Fibroblast of skin of back (primary cell): ENCODE measurements at regions not wholly inside any gene's neighbourhood (a gene's known extent, or its start where the extent isn't known, plus 50 kb on each side); places are given as distances from the start of the nearest gene placed in this dataset.
A peak's percentile ranks its signal among the peaks of the same experiment; 100 is the strongest.

Experiments used
- DNase-seq: peaks from one replicate; pipeline ENCODE4 v3.0.0-alpha.2; 2013

DNA sequence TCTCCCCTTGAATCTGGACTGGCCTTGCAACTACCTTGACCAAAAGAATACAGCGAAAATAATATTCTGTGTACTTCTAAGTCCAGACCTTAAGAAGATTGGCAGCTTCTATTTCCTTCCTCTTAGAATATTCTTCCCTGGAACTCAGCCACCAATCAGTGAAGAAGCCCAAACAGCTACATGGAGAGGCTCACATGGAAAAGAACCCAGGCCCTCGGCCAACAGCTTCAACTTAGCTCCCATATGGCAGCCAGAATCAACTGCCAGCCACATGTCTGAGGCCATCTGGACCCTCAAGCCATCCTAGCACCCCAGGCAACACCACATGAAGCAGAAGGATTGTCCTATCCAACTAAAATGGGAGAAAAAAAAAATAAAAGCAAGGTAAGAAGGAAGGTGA lies 178.8 kb downstream of the IBTK start:
- DNase-seq = no peak

- DNase-seq = no peak
Measured at GRCh38 chr6:82066991-82067411, 180.5 kb downstream of the IBTK start.

DNA sequence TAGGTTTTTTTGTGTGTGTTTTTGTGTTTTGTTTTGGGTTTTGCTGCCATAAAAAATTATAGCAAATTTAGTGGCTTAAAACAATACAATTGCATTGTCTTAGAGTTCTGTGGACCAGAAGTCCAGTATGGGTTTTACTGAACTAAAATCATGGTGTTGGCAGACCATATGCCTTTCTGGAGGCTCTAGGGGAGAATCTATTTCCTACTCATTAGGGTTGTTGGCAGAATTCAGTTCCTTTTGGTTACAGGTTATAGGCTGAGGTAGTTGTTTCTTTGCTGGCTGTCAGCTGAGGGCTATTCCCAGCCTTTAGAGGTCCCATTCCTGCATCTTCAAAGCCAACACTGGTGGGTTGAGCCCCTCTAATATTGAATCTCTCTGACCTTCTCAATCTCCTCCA lies 181.3 kb downstream of the IBTK start:
- no peak for DNase-seq

DNA sequence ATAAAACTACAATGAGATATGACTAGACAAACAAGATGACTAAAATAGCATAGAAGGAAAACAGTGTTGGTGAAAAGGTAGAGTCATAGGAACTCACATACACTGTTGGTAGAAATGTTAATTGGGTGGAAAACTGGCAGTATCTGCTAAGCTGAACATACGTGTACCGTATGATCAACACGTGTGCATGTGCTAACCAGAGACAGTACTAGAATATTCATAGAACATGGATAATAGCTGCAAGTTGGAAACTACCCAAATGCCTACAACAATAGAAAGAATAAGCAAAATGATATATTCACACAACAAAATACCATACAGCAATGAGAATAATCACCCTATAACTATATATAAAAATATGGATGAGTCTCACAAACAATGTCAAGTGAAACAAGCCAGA lies 184.0 kb downstream of the IBTK start:
- no peak for DNase-seq

DNA sequence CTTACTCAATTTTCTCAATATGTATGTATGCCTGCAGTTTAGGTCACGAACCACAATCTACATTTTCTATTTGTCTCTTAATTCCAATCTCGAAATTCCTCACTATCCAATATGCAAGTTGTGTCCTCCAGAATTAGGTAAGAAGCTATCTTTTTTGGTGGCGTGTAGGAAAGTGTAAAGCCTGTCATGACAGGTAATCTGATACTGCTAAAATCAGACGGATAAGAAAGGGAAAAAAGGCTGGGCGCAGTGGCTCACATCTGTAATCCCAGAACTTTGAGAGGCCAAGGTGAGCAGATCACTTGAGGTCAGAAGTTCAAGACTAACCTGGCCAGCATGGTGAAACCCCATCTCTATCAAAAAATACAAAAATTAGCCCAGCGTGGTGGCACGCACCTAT lies 185.3 kb downstream of the IBTK start:
- no peak for DNase-seq

DNA sequence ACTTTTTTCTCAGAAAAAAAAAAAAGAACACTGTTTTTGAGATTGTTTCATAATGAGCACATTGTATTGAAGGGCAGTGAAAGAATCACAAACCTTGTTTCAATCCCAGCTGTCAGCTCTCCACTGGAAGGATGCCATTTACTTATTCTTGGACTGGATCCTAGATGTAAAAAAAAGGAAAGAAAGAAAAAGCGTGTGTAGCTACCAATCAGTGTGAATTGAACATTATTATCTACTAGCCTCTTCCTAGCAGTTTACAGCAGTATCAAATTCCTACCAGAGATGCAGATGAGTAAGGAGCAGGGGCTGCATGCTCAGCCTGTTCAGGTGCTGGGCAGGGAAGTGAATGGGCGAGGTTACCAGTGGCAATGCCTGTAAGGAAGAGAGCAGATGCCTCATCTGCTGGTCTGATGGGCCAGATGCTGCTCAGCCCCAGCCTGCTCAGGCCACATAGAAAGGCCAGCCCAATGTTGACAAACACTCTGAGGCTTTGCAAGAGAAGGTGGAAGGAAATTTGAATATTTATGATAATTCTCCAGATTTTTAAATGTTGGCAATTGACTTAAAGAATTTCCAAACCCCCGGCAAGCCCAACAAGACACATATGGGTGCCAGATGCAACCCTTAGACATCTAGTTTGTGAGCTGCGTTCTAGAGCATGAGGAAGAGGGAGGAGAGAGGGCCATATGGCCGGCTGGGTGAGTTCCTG lies 189.5 kb downstream of the IBTK start:
- peak; percentile 53 for DNase-seq

DNA sequence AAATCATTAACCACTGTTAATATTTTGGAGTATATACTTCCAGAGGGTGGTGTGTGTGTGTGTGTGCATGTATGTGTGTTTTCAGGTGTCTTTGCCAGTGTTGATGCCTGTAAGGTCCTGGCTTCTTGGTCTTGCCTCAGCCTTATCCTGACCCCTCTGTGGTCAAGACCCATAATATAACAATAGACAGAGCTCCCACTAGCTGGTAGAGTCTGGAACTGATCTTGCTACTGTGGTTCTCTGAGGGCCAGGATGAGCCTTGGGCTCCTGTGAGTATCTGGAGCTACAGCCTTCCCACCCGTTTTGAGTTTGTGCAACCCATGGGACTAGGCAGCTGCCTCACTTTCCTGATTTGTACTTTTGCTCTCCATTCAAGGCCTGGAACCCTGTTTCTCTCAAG lies 191.0 kb downstream of the IBTK start:
- no peak for DNase-seq

GRCh38 chr6:82045965-82046756 lies 201.4 kb downstream of the IBTK start:
- peak; percentile 85 for DNase-seq

- DNase-seq = peak; percentile 76
Measured at GRCh38 chr6:82040405-82041221, 206.9 kb downstream of the IBTK start.

- no peak for DNase-seq
Measured at GRCh38 chr6:82038631-82039030, 208.9 kb downstream of the IBTK start.

- DNase-seq = no peak
Measured at GRCh38 chr6:82035526-82035925, 212.0 kb downstream of the IBTK start.

DNA sequence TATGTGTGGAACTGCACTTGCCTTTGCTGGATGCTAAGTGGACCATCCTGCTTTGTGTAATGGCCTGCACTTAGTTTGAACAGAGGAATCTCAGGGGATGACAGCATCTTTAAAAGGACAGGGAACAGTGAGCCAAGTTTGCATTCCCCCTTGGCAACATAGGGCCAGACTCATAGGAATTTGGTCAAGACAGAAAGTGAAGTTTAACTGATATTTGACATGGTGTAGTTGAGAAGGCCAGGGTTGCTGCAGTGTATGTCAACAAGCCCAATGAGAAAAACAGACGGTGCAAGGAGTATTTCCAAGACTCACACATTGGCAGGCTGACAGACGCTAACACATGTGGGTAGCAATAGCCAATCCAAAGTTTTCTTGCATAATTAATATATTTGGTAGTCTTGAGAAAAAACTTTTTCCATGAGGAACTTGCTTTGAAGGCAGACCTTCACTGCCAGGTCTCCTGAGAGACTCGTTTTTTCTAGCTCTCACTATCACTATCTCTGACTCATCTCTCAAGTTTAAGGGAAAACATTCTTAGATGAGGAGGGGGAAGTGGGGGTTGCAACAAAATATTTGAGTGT lies 213.8 kb downstream of the IBTK start:
- DNase-seq = peak; percentile 73

GRCh38 chr6:82032444-82032843 lies 215.1 kb downstream of the IBTK start:
- DNase-seq = no peak

DNA sequence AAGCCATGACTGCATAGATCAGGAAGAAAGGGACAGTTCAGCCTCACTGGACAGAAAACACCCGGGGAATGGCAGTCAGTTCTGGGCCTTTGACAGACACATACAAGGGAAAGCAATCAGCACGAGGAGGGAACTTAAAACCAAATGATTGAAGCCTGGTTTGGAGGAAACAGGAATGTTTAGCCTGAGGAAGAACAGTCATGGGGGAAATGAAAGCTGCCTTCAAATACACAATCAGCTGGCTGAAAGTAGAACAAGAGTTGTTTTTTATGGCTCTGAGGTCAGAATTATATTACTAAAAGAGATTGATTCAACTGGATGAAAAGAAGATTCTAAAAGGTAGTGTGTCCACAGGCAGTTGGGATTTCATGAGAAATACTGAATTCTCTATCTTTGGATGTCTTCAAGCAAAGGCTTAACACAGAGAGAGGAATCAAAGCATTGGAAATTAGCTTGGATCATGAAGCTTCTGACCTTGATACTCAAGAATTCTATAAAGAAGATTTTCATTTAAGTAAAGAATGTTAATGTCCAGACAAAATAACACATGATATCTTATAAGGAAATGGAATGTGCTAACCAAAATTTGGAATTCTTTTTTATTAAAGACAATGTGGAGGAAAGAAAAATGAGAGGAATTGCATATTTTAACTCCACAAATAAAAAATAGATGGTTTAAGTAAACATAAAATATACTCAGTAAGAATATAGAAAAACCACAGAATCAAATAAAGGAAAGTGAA lies 216.6 kb downstream of the IBTK start:
- DNase-seq = peak; percentile 83

DNA sequence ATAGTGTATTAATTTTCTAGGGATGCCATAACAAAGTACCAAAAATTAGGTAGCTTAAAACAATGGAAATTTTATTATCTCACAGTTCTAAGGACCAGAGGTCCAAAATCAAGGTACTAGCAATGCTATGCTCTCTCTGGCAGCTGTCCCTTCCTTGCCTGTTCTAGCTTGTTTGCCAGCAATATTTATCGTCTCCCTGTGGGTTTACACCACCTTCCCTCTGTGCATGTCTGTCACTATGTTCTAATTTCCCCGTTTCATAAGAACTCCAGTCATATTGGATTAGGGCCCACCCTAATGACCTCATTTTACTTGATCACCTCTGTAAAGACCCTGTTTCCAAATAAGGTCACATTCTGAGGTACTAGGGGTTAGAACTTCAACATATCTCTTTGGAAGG lies 217.2 kb downstream of the IBTK start:
- DNase-seq = no peak

DNA sequence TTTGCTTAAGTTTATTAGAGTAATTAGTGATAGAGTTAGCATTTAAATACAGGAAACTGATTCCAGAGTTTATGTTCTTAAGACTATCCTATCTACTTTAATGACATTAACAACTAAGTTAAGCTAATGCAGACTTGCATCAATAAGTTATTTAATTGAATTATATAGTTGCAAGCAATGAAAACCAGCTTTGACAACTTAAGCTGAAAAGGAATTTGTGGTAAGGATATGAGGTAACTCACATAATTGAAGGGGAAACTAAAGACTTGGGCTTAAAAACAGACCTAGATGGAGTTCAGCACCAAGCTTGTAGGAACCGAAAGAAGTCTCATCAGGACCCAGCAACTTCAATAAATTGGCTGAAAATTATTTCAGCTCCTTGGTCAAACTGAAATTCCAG lies 222.3 kb downstream of the IBTK start:
- no peak for DNase-seq

DNA sequence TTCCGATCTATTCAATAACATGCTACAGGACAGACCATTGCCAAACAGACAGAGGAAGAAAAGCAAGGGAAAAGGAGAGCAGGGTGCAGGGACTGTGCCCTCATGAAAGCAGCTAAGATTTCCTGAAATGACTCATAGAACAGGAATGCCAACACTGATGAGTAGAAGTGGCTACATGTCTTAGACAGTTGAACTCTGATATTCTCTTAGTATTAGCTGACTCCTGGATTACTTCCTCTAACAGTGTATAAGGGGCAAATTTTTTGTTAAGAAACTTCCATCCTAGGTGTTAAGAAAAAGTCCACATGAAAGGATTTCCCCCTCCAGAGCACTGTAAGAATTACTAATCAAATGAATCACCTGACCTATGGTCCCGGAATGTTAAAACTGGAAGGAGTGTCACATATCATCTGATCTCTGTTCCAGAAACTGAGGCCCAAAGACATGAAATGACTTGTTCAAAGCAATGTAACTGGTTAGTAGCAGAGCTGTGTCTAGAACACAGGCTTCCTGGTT lies 224.9 kb downstream of the IBTK start:
- peak; percentile 91 for DNase-seq

- no peak for DNase-seq
Measured at GRCh38 chr6:82017773-82018172, 229.8 kb downstream of the IBTK start.

GRCh38 chr6:82017288-82017687 lies 230.3 kb downstream of the IBTK start:
- DNase-seq = peak; percentile 92

DNA sequence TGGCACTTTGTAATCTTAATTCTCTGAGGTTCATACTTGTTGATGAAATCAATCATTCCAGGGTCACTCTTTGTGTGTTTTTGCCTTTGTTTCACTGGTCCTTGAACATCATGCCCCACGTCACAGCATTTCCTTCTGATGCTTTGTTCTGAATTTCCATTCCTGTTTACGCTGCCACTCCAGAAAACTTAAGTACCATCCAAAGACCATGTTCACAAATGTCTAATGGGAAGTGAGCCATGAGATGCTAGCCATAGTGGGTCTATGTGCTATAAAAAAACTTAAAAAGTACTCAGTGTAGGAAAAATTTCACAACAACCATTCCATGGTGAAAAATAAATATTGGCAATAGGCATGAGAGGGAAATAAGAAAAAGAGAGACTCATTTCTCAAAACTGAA lies 232.0 kb downstream of the IBTK start:
- no peak for DNase-seq

- DNase-seq = peak; percentile 54
Measured at GRCh38 chr6:82015043-82015442, 232.5 kb downstream of the IBTK start.
